Nephron (organoid): ENCODE measurements at regions not wholly inside any gene's neighbourhood (a gene's known extent, or its start where the extent isn't known, plus 50 kb on each side); places are given as distances from the start of the nearest gene placed in this dataset.

ENCODE experiments used
- H3K27ac Mint-ChIP-seq, 3 experiments: 2 replicates each; pipeline ENCODE4 v1.8.0; 2020; ENCODE audit warnings: mixed read lengths in 3 of 3, mild to moderate bottlenecking in 2 of 3, moderate library complexity in 1 of 3
- H3K27me3 Mint-ChIP-seq: 2 replicates; pipeline ENCODE4 v1.8.0; 2021; ENCODE audit warnings: low read depth, mild to moderate bottlenecking, moderate library complexity, mixed read lengths
- H3K36me3 Mint-ChIP-seq: 2 replicates; pipeline ENCODE4 v1.8.0; 2020; ENCODE audit warnings: low read depth, mixed read lengths
- H3K4me1 Mint-ChIP-seq: 2 replicates; pipeline ENCODE4 v1.8.0; 2020; ENCODE audit warnings: mixed read lengths
- H3K4me3 Mint-ChIP-seq, 3 experiments: 2 replicates each; pipeline ENCODE4 v1.8.0; 2020; ENCODE audit warnings: mild to moderate bottlenecking in 3 of 3, mixed read lengths in 3 of 3, moderate library complexity in 2 of 3
- H3K9me3 Mint-ChIP-seq: 2 replicates; pipeline ENCODE4 v1.8.0; 2020; ENCODE audit warnings: mixed read lengths
- TF ChIP-seq, protein P1 (sequence below), 3 experiments: fragments of 200-600 bp; sonication (generic); IDR thresholded peaks; one replicate each; pipeline ENCODE4 v1.5.0; 2021; ENCODE audit warnings: antibody characterized with exemption in 3 of 3; ENCODE audit not compliant: unreplicated experiment in 3 of 3

DNA sequence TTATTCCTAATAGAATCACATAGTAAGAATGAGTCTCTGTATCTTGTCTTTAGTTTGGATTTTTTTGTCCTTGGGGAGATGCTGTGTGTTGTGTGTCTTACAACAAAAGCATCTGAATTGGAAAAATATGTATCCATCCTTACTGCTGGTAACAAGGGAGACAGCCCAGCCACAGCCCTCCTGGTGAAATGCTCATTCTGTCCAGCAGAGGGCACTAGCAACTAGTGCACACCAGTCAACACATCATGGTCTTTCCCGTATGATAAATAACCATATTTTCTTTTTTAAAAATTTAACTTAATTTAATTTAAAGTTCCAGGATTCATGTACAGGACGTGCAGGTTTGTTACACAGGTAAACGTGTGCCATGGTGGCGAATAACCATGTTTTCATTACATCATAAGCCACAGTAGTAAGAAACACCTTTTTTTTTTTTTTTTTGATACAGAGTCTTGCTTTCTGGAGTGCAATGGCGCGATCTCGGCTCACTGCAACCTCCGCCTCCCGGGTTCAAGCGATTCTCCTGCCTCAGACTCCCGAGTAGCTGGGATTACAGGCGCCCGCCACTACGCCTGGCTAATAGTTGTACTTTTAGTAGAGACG, 245.1 kb downstream of the PTBP2 start:
- Mint-ChIP-seq H3K4me1 (peaks cover 29% of the 10 kb centered on the region), H3K27me3 (no peaks in the 10 kb centered on the region), H3K27ac (peak overlapping the region in 1 of 3 experiments; percentile 50), H3K9me3 (no peaks in the 10 kb centered on the region), H3K4me3 (no peak overlapping the region), H3K36me3 (no peaks in the 10 kb centered on the region)
- TF ChIP-seq, protein P1, sequence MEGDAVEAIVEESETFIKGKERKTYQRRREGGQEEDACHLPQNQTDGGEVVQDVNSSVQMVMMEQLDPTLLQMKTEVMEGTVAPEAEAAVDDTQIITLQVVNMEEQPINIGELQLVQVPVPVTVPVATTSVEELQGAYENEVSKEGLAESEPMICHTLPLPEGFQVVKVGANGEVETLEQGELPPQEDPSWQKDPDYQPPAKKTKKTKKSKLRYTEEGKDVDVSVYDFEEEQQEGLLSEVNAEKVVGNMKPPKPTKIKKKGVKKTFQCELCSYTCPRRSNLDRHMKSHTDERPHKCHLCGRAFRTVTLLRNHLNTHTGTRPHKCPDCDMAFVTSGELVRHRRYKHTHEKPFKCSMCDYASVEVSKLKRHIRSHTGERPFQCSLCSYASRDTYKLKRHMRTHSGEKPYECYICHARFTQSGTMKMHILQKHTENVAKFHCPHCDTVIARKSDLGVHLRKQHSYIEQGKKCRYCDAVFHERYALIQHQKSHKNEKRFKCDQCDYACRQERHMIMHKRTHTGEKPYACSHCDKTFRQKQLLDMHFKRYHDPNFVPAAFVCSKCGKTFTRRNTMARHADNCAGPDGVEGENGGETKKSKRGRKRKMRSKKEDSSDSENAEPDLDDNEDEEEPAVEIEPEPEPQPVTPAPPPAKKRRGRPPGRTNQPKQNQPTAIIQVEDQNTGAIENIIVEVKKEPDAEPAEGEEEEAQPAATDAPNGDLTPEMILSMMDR (IDR thresholded peaks at IDR 0.05; ENCODE audit: unreplicated experiment in 3 of 3), result peak; percentile 92 to 96 (median 92)

DNA sequence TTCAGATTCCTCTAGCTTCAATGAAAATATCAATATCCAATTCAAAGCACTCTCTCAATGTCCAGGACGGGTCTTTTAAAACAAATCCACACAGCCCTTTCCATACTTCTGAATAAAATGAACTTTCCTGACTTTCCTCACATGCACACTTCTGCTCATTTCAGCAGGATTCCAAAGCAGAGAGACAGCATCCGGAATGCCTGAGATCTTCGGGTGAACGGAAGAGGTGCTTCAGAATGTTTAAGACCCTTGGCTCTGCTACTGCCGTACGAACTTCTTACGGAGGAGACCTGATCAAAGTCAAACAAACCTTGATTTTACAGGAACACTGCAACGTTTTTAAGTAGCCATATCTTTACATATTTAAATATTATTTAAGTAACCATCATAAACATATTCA, 245.7 kb downstream of the PTBP2 start:
- Mint-ChIP-seq H3K27me3 (no peaks in the 10 kb centered on the region), H3K27ac (peak overlapping the region in 1 of 3 experiments; percentile 73), H3K9me3 (no peaks in the 10 kb centered on the region), H3K4me3 (no peak overlapping the region), H3K4me1 (peaks cover 24% of the 10 kb centered on the region), H3K36me3 (no peaks in the 10 kb centered on the region)
- TF ChIP-seq, protein P1 (IDR thresholded peaks at IDR 0.05; ENCODE audit: unreplicated experiment in 3 of 3), result no peak

DNA sequence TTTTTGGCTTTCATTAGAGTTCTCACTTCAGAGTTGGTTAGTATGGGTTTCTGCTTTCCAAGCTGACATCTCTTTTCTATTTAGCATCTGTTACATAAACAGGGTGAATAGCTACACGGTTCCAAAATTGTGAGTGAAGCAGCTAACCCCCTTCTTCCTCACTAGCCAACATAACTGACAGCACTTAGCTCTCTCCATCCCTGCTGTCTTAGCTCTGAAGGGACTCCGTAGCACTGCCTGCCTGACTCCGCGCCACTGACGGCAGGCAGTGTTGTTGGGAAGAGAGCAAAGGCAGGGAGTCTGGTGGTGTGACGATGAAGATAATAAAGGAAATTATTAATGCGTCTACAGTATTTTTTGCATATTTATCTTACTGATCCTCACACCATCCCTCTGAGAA, 247.0 kb downstream of the PTBP2 start:
- Mint-ChIP-seq H3K27me3 (peaks cover 4% of the 10 kb centered on the region), H3K4me1 (peaks cover 16% of the 10 kb centered on the region), H3K36me3 (no peaks in the 10 kb centered on the region), H3K27ac (peak overlapping the region; percentile 19 to 86 (median 28)), H3K4me3 (no peak overlapping the region), H3K9me3 (no peaks in the 10 kb centered on the region)
- TF ChIP-seq, protein P1 (IDR thresholded peaks at IDR 0.05; ENCODE audit: unreplicated experiment in 3 of 3), result no peak

DNA sequence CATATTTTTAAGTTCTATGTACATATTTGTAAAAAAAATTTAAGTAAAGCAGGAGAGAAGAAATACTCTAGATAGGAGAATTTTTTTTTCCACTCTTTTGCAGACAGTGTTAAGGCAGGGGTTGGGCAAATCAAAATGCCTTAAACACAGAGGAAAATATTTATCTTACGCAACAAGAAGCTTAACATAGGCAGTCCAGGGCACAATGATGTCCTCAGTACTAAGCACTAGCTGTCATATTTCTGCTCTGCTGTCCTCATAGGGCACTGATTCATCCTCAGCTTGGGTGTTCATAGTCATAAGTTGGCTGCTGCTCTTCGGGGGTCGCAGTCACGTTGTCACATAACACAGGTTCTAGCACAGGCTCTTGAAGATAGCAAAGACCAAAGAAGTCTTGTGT, 247.4 kb downstream of the PTBP2 start:
- H3K27ac Mint-ChIP-seq, result peak overlapping the region in 2 of 3 experiments; percentile 19 to 86
- TF ChIP-seq, protein P1 (IDR thresholded peaks at IDR 0.05; ENCODE audit: unreplicated experiment in 3 of 3), result no peak
- peaks cover 7% of the 10 kb centered on the region for H3K27me3 Mint-ChIP-seq
- no peaks in the 10 kb centered on the region for H3K36me3 Mint-ChIP-seq
- H3K4me1 Mint-ChIP-seq, result peaks cover 20% of the 10 kb centered on the region
- H3K4me3 Mint-ChIP-seq, result no peak overlapping the region
- H3K9me3 Mint-ChIP-seq, result no peaks in the 10 kb centered on the region

DNA sequence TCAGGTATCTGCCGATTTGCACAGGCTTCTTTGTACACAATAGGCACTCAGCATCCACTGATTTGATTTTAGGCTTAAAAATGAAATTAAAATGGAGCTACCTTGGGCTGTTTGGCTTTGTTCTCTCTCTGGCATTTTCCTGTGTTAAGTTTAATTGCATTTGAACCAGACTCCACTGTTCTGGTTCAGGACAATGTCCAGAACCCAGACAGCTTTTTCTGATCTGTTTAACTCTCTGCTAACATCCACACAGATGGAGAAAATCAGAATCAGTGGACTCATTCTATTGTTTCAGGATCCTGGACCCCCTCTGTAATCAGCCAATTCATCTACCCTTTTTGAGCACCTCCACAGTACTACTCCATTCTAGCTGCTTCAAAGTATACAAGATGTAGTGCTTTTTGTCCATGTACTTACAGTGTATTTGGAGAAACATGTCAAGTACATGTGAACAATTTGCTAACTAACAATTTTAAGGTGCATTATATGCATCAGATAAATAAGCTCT, 248.1 kb downstream of the PTBP2 start:
- Mint-ChIP-seq H3K9me3 (no peaks in the 10 kb centered on the region), H3K4me1 (peaks cover 22% of the 10 kb centered on the region), H3K4me3 (no peak overlapping the region), H3K27me3 (peaks cover 7% of the 10 kb centered on the region), H3K36me3 (no peaks in the 10 kb centered on the region), H3K27ac (no peak overlapping the region)
- TF ChIP-seq, protein P1 (IDR thresholded peaks at IDR 0.05; ENCODE audit: unreplicated experiment in 3 of 3), result no peak

DNA sequence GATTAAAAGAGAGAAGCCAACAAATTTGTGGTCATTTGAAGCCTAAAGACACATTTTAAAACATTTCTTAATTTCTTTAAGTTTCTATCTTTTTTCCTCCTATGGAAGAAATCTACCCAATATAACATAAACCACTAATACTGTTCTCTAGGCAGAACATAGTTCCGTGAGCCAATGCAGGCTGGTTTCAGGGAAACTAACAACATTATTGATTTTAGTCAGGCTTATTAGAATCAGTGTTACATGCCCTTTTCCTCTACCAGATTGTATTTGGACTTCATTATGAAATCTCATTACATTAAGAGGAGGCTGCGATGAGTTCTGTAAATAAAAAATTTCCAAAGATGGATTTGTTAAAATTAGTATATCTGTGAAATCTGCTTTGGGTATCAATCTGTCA, 249.9 kb downstream of the PTBP2 start:
- H3K36me3 Mint-ChIP-seq, result no peaks in the 10 kb centered on the region
- TF ChIP-seq, protein P1 (IDR thresholded peaks at IDR 0.05; ENCODE audit: unreplicated experiment in 3 of 3), result no peak
- H3K27ac Mint-ChIP-seq, result no peak overlapping the region
- H3K9me3 Mint-ChIP-seq, result peaks cover 2% of the 10 kb centered on the region
- peaks cover 22% of the 10 kb centered on the region for H3K4me1 Mint-ChIP-seq
- H3K4me3 Mint-ChIP-seq, result no peak overlapping the region
- H3K27me3 Mint-ChIP-seq, result peaks cover 7% of the 10 kb centered on the region
